NCI-H128 (cell line): ENCODE measurements at regions not wholly inside any gene's neighbourhood (a gene's known extent, or its start where the extent isn't known, plus 50 kb on each side); places are given as distances from the start of the nearest gene placed in this dataset.
"Not testable (repeated sequence)": the region's sequence is repeated elsewhere in the genome, so short reads cannot be mapped to it uniquely, and the experiment has no call there.

ENCODE experiments used
- DNase-seq: peaks from one replicate; lab custom pipeline; 2025; ENCODE audit not compliant: unreplicated experiment; lab: John Stamatoyannopoulos, UW

DNA sequence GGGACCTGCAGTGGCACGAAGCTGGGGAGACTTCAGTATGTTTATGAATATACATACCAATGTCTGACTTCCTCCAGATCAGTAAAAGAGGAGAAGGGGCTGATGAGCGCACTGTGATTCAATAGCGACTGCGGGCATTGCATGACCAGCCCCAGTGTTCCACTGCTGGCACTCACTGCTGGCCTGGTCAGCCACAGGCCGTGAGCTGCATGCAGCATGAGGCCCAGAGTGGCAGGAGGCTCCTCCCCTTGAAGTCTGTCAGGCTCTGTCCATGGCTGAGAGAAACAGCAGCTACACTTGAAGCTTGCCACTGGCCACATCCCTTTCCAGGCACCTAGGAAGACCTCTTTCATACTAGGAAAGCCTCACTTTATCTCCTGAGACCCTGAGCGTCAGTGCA is 265.9 kb upstream of the CDYL start:
- DNase-seq = no peak

DNA sequence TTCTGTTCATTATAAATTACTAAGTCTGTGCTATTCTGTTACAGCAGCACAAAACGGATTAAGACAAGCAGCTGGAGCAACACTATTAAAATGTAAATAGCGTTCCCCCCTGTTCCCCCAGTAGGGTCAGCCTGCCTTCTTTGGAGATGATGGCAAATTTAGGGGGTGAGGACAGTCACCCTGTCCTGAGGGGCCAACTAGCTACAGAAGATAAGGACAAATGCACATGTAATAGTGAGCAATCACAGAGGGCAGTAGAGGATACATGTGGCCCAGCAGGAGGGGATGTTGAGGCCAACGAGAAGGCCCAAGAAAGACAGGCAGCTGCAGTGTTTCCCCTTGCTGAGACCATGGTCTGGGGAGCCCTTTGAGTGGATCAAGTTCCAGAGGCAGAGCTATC is 266.7 kb upstream of the CDYL start:
- no peak for DNase-seq

DNA sequence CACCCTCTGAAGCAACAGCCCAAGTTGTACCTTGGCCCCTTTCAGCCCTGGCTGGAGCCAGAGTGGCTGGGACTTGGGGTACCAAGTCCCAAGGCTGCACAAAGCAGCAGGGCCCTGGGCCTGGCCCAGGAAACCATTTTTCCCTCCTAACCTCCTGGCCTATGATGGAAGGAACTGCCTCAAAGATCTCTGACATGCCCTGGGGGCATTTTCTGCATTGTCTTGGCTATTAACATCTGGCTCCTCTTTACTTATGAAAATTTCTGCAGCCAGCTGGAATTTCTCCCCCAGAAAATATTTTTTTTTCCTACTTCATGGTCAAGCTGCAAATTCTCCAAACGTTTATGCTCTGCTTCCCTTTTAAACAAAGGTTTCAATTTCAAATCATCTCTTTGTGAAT is 269.4 kb upstream of the CDYL start:
- DNase-seq = no peak

DNA sequence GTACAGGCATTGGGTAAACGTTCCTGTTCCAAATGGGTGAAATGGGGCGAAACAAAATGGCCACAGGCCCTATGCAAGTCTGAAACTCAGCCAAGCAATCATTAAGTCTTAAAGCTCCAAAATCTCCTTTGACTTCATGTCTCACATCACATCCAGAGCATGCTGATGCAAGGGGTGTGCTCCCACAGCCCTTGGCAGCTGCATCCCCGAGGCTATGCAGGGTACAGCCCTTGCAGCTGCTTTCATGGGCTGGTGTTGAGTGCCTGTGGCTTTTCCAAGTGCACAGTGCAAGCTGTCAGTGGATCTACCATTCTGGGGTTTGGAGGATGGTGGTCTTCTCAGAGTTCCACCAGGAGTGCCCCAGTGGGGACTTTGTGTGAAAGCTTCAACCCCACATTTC is 270.0 kb upstream of the CDYL start:
- DNase-seq = no peak

DNA sequence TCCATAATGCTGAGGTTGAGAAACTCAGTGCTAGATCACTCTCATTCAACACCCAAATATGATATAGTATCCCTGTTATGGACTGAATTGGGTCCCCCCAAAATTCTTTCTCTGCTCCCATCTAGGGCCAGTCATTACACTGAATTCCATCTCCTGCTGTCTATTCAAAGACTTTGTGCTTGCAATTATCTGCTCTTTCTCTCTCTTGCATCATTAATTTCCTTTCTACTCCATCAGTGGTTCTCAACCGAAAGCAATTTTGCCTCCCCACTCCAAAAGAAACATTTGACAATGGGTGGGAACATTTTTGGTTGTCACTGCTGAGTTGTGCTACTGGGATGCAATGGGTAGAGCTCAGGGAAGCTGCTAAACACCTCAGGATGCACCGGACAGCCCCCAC is 271.5 kb upstream of the CDYL start:
- no peak for DNase-seq

DNA sequence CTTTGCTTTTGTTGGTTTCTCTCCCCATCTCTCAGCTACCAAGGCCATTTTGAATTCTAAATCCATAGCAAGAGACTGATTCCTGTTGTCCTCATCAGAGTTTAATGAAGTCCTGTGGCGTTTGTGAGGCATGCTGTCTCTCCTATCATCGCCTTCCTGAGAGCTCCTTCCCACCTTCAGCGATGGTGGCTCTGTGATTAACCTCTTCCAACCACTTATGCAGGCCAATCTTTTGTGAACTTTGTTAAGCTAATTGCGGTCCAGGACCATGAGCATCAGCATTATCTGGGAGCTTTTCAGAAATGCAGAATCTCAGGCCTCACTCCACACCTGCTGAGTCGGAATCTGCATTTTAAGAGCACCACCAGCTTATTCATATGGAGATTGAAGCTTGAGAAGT is 272.5 kb upstream of the CDYL start:
- DNase-seq = no peak

DNA sequence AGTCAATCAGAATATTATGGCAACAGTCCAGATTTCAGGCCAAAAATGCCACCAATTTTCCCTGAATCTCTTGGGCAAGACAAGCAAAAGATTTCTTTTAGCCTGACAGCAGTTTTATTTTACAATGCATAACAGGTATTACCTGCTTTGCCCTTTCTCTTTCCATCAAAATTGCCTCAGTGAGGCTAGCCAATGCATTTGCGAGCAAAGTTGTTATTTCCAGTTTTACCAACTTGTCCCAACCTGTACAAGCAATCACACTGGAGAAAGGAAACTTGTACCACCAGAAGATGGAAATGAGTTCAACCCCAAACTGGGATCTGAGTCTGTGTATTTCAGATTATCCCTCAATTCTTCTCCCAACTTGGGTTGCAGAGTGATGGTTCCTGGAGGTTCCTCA is 279.9 kb upstream of the CDYL start:
- no peak for DNase-seq

DNA sequence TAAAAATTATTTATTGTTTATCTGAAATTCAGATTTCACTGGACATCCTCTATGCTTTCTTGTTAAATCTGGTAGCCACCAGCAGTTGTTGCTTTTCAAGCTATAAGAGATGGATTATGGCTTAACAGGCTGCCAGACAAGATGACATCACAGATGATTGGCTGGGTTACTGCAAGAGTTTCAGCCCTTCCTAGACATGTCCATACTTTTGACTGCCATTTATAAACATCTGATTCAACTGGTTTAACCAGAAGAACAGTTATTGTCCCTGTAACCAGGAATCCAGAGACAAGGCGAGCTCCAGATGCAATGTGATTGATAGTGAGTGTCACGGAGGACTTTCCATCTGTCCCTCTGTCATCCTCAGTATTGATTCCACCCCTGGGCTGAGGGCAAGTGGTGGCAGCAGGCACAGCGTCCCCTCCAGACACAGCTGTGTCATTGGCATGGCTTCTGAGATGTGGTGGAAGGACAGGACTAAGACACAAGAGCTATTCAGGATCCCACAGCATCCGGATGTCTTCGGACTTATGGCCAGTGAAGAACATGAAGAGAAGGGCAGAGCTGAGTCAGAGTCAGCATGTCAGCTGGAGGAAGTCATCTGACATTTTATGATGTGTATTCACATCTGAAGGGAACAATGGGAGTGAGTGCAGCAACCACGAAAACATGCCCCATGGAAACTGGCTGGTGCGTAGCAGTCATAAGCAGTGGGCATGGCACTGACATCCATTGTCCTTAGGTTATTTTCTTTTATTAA is 284.5 kb upstream of the CDYL start:
- DNase-seq = no peak

DNA sequence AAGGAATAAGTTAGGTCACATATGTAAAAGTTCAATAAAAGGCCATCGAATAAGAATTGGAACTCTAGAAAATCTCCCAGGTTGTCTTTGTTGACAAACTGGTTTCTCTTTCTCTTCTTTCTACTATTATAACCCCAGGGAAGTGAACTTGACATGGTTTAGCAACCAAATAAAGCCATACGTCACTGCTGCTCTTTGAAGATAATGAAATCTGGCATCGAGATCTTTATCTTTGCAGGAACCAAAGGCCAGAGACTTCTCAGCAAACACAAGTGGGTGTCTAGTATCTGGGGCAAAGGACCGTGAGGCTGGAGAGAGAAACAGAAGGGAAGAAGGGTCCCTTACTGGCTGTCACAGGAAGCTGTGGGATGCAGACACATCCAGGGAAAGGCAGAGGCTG is 286.7 kb upstream of the CDYL start:
- DNase-seq = no peak

DNA sequence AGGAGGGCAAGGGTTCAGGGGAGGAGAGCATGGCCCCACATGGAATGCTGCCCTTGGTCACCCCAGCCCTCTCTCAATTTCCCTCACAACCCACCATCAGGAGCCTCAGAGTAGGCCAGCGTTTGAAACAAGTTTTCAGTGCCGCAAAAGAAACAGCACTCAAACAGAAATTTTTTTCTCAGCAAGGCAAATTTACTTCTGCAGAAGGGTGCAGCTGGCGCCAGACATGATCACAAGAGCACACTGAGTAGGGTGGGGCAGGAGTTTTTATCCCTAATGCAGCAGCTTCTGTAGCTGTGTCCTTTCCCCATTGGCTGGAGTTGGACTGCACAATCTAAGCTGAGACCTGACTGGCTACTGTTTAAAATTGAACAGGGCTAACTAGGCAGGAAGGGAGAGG is 287.8 kb upstream of the CDYL start:
- DNase-seq = no peak

DNA sequence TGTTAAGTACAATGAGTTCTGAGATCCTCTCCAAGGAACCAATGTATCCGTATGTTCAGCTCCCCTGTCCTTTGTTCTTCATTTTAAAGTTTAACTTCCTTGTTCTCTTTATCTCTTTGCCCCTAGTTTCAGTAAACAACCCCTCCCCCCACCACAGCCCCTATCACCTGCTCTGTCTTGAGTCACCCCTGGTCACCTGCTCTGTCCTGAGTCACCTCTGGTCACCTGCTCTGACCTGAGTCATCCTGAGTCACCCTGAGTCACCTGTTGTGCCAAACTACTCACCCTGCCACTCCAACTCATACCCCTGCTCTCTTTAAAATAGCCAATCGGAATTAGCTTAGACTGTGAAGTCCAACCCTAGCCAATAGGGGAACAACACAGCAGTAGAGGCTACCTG is 288.7 kb upstream of the CDYL start:
- no peak for DNase-seq

DNA sequence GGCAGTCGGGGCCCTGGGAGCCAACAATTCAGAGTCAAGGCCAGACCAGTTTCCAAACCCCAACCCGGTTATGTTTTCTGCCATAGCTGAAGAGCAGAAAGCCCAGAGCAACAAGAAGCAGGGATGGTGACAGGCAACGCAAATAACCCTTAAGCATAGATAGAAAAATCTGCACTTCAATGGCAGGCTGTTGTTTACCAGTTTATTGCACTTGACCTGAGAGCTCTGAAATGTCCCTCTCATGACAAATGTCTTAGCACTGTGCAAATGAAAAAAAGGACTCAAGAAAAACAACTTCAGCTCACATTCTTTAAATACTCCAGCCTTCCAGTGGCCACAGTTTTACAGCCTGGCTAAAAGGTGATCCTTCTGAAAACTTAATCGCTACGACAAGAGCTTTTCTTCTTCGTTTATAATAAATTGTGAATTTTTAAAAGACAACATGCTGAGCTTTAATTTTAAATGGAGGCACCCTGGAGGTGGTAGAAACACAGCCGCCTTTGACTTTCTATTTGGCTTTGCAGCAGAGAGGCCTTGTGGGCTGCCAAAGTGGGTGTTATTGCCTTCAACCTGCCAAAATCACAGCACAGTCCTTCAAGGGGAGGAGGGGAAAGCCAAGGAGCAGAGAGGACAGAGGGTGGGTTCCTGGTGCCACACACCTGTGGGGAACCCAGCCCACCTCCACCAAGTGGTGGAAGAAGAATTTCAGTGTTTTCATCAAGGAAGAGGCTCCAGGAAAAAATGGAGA is 289.5 kb upstream of the CDYL start:
- DNase-seq = no peak

DNA sequence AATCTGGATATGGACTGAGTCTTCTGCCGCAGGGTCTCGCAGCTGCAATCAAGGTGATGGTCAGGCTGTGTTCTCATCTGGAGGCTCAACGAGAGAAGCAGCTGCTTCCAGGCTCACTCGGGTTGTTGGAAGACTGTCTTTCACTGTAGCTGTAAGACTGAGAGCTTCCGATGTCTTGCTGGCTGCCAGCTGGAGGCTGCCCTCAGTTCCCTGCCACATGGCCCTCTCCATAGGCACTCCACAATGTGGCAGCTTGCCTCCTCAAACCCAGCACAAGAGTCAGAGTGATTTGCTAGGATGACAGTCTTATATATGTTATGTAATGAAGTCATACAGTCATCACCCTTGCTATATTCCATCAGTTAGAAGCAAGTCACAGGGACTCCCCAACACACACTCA is 290.5 kb upstream of the CDYL start:
- no peak for DNase-seq

DNA sequence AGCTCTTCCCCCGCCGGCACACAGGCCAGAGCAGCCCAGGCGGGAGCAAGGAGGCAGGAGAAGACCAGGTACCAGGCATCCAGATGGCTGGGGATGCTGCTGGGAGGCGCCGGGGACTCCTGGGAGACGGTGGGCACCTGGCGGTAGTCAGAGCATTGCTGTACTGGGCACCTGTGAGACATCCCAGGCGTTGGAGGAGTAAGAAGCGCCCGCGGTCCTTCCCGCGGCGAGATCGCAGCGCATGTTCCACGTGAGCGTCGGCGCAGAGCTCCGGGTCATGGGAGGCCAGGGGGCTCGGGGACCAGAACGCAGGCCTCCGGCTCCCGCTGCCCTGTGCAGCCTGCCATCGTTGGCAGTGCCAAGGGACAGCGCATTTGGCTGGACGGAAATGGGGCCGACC is 293.7 kb upstream of the CDYL start:
- DNase-seq = no peak

DNA sequence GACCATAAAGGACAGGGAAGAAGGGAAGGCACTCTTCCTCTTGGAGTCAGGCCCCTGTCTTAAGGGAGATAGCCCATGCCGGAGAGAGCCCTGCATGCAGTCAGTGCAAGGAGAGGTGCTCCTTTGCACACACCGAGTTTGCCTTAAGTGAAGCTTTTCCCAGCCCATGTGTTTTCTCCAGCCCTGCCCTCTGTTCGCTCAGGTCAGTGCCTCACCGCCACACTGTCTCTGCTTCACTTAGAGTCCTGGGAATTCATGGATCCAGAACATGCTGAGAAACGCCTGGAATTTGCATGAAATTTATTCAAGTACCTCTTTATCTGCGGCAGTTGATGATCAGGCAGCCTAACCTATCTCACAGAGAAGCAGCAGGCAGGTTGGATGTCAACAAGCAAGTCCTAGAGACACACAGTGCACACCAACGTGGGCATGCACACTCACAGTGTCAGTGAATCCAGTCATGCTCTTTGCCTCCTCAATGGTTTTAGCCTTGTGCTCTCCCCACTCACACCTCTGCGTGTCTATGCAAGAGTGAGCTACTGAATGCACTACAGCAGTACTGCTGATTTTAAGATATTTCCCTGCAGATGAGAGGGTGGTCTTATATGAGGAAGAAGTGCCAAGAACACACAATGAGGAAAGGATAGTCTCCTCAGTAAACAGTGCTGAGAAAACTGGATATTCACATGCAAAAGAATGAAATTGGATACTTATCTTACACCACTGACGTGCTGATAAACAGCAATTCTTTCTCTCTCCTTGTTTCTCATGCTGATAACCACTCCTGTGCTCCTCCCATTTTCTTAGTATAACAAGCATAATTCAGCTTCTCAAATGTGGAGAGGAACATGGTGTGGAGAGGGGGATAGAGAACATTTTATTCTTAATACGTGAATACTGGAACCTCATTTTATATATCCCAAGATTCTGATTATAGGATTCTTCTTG is 295.1 kb upstream of the CDYL start:
- DNase-seq = no peak

DNA sequence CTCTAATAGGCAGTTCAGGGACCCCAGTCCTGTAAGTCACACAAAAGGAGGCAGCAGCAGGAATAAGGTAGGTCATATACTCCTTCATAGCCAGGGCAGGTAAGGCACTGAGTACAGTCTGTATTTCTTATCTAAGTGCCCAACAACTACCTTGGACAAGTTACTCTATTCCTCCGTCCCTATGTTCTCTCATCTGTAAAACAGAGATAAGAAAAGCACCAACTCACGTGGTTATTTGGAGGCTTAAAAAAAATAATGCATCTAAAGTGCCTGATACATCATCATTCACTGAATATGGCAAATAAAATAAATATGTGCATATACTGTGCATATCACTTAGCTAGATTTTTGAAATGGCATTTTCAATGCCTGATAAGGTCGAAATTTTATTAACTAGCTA is 298.1 kb upstream of the CDYL start:
- DNase-seq = no peak

DNA sequence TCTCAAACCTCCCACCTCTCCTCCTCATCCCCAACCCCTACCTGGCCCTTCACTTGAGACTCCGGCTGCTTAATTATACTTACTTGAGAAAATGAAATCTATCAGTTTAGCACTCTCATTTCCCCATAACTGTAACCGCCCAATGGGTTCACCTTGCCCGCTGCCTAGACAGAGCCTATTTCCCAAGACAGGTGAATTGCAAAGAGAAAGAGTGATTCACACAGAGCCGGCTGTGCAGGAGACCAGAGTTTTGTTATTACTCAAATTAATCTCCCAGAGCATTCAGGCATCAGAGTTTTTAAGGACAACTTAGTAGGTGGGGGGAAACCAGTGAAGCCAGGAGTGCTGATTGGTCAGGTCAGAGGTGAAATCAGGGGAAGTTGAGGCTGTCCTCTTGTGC is 301.4 kb upstream of the CDYL start:
- no peak for DNase-seq

DNA sequence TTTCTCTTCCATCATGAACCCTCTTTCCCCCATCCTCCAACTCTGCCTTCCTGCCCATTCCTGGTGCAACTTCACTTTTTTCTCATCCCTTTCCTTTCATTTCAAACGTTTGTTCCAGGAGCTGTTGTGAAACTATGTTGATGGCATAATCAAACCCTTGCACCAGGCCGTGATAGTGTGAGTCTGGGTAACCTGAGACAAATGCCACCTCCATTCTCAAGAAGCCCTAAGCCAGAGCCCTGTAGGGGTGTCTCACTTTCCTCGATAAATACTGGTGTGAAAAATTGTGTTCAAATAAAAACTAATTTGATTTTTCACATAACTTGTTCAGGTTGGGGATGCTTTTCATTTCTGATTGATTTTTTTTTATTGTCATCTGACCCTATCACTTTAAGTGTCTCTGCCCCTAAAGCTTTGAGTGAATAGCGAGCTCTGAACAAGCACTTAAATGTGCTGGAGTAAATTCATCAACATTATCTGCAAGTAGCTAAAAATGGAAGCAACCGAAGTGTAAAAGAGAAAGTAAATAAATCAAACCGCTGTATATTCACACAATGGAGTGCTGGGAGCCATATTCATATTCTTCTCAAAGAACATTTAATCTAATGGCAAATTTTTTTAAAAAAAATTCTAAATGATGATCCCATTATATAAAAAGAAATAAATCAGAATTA is 303.1 kb upstream of the CDYL start:
- no peak for DNase-seq

DNA sequence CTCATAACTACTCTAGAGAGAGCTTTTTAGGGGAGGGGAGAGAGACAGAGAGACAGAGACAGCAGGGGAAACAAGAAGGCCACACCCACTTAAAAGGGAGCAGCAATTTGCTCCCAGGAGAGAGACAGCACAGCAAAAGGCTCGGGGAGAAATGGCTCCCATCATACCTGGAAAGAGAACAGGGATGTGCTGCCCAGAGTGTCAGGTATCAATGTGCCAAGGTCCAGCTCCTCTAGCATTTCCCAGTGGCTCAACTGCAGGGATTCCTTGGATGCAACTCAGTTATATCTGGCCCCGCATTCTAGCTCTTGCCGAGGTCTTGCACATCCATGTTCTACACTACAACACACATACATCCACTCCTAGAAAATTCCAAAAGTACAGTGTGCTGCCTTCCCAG is 304.0 kb upstream of the CDYL start:
- no peak for DNase-seq

DNA sequence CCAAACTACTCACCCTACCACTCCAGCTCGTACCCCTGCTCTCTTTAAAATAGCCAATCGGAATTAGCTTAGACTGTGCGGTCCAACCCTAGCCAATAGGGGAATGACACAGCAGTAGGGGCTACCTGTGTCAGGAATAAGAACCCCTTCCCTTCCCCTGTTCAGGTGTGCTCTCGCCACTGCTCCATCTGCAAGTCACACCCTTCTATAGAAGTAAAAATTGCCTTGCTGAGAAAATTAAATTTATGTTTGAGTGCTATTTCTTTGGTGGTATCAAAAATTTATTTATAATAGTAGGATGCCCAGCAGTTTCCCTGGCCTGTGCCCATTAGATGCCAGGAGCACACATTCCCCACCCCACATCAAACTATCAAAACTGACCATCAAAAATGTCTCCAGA is 304.7 kb upstream of the CDYL start:
- not testable (repeated sequence) for DNase-seq

DNA sequence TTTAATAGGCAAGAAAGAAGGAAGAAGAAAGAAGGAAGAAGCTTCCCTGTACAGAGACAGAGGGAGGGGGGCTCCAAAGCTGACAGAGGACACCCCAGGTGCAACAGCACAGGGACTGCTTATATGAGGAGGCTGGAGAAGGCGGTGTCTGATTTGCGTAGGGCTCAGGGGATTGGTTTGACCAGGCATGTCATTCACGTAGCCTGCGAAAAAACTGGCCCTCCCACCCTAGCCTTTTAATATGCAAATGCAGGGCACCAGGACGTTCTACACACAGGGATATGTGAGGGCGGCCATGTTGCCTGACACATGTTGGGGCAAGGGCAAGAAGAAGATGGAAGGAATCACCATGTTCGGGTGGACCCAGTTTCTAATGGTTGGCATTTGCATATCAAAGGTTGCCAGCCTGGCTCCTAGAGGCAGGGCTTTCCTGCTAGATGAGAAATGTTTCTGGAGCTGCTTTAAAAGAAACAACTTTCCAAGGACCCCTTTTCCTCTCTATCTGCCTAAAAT is 305.4 kb upstream of the CDYL start:
- DNase-seq = no peak
